NT2/D1 (cell line): ENCODE measurements at regions not wholly inside any gene's neighbourhood (a gene's known extent, or its start where the extent isn't known, plus 50 kb on each side); places are given as distances from the start of the nearest gene placed in this dataset.

ENCODE experiments used
- SUZ12 ChIP-seq: IDR thresholded peaks from 2 replicates; pipeline ENCODE4 v1.6.1; 2011; ENCODE audit not compliant: insufficient read length, insufficient read depth; ENCODE audit errors: extremely low read depth
- YY1 ChIP-seq: IDR thresholded peaks from 2 replicates; pipeline ENCODE4 v1.6.1; 2011; ENCODE audit not compliant: insufficient read length, insufficient read depth
- ZNF274 ChIP-seq: IDR thresholded peaks from 2 replicates; pipeline ENCODE4 v1.6.1; 2011; ENCODE audit warnings: mild to moderate bottlenecking, low read depth, low read length

DNA sequence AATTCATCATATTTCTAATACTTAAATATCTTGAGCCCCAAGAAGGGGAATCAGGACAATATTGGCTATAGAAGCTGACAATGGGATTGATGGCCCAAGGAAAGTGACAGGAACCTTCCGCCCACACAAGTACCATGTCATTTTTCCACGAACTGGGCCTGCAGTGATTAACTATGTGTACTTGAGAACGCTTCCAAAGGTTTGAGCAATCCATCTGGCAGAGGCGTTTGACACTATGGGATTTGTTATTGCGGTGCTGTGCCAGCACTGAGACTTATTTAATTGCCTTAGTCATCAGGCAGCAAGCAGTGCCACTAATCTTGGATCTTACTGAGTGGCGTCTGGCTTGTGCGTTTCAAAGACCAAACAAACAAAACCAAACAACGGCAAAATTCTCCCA is 135.6 kb upstream of the UST start:
- TF ChIP-seq ZNF274 (no peak), SUZ12 (no peak), YY1 (no peak)
